ENCODE measurements at regions not wholly inside any gene's neighbourhood (a gene's known extent, or its start where the extent isn't known, plus 50 kb on each side); places are given as distances from the start of the nearest gene placed in this dataset.

DNA sequence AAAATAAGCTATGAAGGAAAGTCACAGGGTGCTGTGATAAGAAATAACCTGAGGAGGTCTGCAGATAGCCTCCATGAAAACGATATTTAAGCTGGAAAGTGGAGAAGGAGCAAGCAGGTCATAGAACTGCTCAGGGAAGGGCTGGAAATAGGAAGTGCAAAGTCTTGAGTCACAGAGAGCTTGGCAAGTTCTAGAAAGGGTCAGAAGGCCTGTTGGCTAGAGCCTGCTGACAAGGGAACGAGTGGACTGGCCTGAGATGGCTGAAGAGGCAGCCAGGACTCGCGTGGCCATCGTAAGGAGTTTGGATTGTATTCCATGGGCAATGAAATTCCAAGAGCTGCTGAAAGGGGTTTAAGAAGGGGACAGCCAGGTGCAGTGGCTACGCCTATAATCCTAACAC is 64.7 kb upstream of the IL12A start:
- no peak for DNase-seq

DNA sequence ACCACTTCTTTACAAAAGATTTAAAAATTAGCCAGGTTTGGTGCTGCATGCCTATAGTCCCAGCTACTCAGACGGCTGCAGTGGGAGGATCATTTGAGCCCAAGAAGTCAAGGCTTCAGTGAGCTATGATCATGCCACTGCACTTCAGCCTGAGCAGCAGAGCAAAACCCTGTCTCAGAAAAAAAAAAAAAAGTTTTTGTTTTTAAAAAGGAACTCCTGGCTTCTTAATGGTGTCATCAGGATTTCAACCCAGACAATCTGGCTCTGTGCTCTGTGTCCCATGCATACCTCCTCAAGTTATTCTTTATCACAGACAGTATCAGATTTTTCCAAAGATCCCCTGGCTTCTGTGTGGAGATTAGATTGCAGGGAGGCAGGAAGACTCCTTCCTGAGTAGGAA is 64.2 kb upstream of the IL12A start:
- no peak for DNase-seq

DNA sequence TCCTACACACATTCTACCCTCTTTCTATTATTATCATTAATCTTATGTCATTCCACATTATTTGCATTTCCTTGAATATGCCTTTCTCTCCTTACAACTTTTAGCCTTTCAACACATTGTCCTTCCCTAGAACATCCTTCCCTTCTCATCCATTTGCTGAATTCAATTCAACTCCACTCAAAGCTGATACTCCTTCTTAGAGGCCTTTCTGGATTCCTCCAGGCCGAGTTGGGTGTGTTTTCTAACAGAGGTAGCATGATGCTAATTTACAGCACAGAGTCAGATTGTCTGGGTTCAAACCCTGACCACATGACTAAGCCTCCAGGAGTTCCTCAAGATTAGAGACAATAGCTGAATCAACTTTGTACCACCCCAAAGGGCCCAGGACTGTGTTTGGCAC is 63.4 kb upstream of the IL12A start:
- no peak for DNase-seq

DNA sequence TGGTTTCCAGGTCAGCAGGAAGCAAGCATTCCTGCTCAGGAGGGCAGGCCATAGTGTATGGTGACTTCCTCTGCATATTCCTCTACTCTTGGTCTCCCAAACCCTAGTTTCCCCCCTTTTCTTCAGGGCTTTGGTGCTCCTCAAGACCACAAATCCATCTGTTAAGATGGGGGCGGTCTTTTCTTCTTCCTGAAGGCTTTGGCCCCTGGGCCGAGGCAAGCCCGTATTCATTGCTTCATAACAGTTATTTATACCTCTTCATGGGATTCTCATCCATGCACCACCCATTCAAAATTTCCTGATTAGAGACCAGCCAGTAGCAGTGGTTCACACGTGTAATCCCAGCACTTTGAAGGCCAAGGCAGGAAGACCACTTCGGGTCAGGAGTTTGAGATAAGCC is 62.1 kb upstream of the IL12A start:
- DNase-seq: no peak

DNA sequence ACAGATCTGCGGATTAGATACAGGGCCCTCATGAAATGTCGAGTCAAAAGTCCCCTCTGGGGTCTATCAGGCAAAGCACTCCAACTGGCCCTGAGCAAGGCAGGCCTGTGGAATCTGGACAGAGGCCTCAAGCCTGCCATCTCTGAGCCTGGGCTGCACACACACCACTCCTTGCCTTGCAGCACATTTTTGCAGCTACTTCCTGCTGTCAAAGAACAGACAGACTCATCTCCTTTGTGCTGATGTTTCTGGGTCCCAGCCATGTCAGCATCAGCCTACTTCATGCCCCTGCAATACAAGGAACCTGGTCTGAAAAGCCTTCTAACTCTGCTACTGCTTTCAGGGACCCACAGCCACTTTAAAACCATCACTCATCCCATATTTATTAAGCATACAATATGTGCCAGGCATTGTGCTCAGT is 60.6 kb upstream of the IL12A start:
- no peak for DNase-seq

DNA sequence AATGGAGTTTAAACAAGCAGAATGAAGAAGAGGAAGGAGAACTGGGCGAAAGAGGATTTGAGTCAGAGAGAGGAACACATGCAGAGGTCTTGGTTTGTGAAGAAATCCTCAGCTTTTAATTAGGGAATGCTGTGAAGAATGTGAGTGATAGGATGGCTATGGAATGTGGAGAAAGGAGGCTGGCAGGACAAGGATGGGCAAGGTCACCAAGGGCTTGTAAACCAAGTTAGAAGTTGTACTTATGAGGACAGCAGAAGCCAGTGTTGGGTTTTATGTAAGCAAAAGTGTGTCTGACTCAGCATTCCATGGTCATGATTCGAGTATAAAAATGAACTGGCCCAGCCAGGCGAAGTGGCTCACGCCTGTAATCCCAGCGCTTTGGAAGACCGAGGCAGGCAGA is 60.0 kb upstream of the IL12A start:
- DNase-seq: no peak

DNA sequence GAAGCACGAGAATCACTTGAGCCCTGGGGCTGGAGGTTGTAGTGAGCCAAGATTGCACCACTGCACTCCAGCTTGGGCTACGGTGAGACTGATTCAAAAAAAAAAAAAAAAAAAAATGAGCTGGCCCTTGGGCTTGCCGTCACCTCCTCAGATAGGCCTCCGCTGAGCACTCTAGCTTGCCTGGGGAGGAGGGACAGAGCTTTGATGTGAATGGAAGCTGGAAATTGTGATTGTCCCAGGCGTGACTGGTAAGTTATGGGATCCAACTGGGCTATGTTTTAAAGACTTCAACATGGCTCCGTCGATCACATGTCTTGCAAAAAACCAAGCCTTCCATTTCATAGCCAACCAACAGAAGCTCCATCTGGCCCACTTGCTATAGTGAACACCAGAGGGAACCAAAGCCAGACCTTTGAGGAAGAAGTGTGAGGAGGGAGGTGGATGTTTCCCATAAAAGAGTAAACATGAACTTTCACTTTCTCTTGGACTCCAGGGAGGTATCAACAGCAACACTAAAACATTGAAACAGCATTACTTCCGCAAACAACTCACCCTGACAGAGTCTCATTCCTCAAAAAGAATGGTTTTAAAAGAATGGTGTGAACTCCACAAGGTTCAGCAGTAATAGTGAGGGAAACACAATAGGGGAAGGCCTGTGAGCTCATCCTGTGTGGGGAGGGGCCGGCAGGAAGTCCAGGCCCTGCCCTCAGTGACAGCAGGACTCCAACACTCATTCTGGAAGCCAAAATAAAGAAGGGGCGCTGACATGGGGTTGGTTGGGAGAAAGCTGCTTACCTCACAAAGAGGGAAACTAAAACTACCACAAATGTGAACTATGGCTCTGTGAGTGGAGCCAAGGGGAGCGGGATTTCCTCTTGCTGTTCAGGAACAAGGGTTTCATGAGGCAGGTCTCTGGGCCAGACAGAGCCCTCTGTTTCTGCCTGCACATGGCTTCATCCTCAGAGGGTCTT is 59.2 kb upstream of the IL12A start:
- peak; percentile 8 for DNase-seq

DNA sequence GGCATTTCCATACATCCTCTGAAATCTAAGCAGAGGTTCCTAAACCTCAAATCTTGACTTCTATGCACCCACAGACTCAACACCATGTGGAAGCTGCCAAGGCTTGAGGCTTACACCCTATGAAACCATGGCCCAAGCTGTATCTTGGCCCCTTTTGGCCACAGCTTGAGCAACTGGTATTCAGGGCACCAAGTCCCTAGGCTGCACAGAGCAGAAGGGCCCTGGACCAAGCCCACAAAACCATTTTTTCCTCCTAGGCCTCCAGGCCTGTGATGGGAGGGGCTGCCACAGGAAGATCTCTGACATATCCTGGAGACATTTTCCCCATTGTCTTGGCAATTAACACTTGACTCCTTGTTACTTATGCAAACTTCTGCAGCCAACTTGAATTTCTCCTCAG is 54.4 kb upstream of the IL12A start:
- no peak for DNase-seq

DNA sequence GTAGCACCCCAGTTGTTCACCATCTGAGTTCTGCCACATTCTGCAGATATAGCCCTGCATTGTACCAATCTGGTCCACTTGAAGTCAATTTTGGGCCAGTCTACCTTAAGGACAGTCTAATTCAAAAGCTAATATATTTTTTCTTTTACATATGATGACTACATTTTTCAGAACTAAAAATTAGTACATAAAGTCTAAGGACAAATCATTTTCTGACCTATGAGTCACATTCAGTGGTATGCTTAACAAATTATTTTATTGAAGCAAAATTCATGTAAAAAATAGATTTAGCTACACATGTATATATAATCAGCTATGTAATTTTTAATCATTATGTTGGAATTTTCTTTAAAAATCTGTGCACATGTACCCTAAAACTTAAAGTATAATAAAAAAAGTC is 52.1 kb upstream of the IL12A start:
- no peak for DNase-seq

DNA sequence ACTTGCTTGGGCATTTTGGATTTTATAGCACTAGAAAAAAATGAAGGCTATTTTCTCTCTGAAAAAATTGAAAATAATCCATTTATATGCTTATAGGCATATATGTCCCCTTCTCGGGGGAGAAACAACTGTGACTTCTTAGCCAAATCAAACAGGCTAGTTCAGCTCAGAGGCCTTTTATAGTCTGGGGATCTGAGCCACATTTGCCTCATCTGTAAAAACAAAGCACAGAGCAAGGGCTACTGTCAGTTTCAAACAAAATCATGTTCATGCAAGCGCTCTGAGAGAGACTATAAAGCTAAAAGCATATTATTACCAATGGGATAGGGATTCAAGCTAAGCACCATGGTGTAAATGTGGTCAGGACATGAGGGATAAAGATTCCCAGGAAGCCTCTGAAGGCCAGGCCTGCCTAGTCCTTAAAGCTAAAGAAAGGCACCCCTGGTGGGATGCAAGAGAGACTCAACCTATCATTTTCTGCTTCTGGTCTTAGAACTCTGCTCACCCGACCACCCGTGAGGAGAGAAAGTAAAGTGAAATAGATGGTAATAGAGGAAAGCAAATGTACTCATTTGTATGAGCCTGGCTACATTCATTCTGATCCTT is 51.0 kb upstream of the IL12A start:
- no peak for DNase-seq

DNA sequence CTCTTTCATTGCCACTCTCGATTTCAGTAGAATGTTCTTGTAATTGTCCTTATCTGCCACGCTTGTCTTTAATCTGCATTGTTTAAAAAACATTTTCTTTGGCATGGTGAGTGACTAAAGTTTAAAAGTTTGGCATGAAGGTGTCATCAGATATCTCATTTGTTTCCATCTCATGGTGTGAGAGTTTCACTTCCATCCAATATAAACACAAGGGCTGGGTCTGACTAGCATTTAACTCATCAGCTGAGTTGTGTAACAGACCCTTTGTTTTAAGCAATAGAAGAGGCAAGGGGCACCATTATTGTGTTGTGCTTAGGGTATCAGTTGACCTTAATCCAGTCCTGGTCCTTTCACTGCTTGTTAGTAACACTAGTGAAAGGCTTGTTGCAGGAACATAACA is 49.9 kb upstream of the IL12A start:
- DNase-seq: no peak
